Liver (tissue), 8 donors: ENCODE measurements at regions not wholly inside any gene's neighbourhood (a gene's known extent, or its start where the extent isn't known, plus 50 kb on each side); places are given as distances from the start of the nearest gene placed in this dataset.

ENCODE experiments used
- DNase-seq: peaks from one replicate; pipeline ENCODE4 v3.0.0-alpha.2; 2017; ENCODE audit warnings: low spot score
- H3K27ac ChIP-seq, 2 donors: one replicate each; pipeline ENCODE4 v1.7.0; 2013; ENCODE audit warnings: inconsistent platforms in 2 of 2, low read length in 2 of 2, control low read depth in 1 of 2, low read depth in 1 of 2, mild to moderate bottlenecking in 1 of 2
- H3K27me3 ChIP-seq, 4 donors: one replicate each; pipeline versions ENCODE4 v1.6.1 to v1.7.0; 2013; ENCODE audit warnings: low read length in 3 of 4, inconsistent platforms in 1 of 4, mild to moderate bottlenecking in 1 of 4, moderate library complexity in 1 of 4; ENCODE audit not compliant: control insufficient read depth in 4 of 4, insufficient read depth in 4 of 4
- H3K36me3 ChIP-seq, 4 donors: one replicate each; pipeline versions ENCODE4 v1.6.1 to v1.7.0; 2013; ENCODE audit warnings: low read length in 3 of 4, mild to moderate bottlenecking in 3 of 4, low read depth in 1 of 4, moderate library complexity in 1 of 4; ENCODE audit not compliant: control insufficient read depth in 4 of 4, insufficient read depth in 3 of 4
- H3K4me1 ChIP-seq, 4 donors: one replicate each; pipeline versions ENCODE4 v1.6.1 to v1.7.0; 2013; ENCODE audit warnings: low read length in 3 of 4, mild to moderate bottlenecking in 3 of 4, moderate library complexity in 1 of 4; ENCODE audit not compliant: control insufficient read depth in 4 of 4, insufficient read depth in 4 of 4
- H3K4me3 ChIP-seq, 3 donors: one replicate each; pipeline versions ENCODE4 v1.6.1 to v1.7.0; 2013; ENCODE audit warnings: low read length in 3 of 3, control low read depth in 1 of 3, low read depth in 1 of 3, mild to moderate bottlenecking in 1 of 3
- H3K9ac ChIP-seq, 2 donors: one replicate each; pipeline ENCODE4 v1.7.0; 2013; ENCODE audit warnings: low read length in 2 of 2, mild to moderate bottlenecking in 2 of 2, moderate library complexity in 2 of 2, control low read depth in 1 of 2, low read depth in 1 of 2
- H3K9me3 ChIP-seq, 4 donors: one replicate each; pipeline versions ENCODE4 v1.6.1 to v1.7.0; 2013; ENCODE audit warnings: low read length in 3 of 4; ENCODE audit not compliant: control insufficient read depth in 4 of 4
- ATF3 ChIP-seq: IDR thresholded peaks from 2 replicates; pipeline ENCODE4 v1.6.1; 2016; ENCODE audit warnings: antibody characterized with exemption
- CTCF ChIP-seq: fragments of 150-350 bp; IDR thresholded peaks from 2 replicates; pipeline ENCODE4 v1.5.1; 2017; ENCODE audit warnings: improper control_type of control experiment, low read depth, low read length; ENCODE audit not compliant: missing input control
- EGR1 ChIP-seq, 2 donors: IDR thresholded peaks; 2 replicates each; pipeline ENCODE4 v1.6.1; 2016 to 2018; ENCODE audit warnings: antibody characterized with exemption in 2 of 2, low read depth in 2 of 2
- FOXA1 ChIP-seq: IDR thresholded peaks from 2 replicates; pipeline ENCODE4 v1.6.1; 2016; ENCODE audit warnings: antibody characterized with exemption
- FOXA2 ChIP-seq: IDR thresholded peaks from 2 replicates; pipeline ENCODE4 v1.6.1; 2016; ENCODE audit warnings: antibody characterized with exemption
- GABPA ChIP-seq, 2 donors: IDR thresholded peaks in 1 of 2; conservative IDR thresholded peaks in 1 of 2; 2 replicates each; pipeline ENCODE4 v1.6.1; 2016; ENCODE audit warnings: antibody characterized with exemption in 2 of 2, mild to moderate bottlenecking in 1 of 2, moderate library complexity in 1 of 2
- HNF4A ChIP-seq, 2 donors: conservative IDR thresholded peaks; 2 replicates each; pipeline ENCODE4 v1.6.1; 2016; ENCODE audit warnings: antibody characterized with exemption in 2 of 2, mild to moderate bottlenecking in 2 of 2
- HNF4G ChIP-seq: IDR thresholded peaks from 2 replicates; pipeline ENCODE4 v1.6.1; 2016; ENCODE audit warnings: antibody characterized with exemption
- JUND ChIP-seq, 2 donors: IDR thresholded peaks; 2 replicates each; pipeline ENCODE4 v1.6.1; 2016; ENCODE audit warnings: antibody characterized with exemption in 2 of 2
- MAX ChIP-seq: IDR thresholded peaks from 2 replicates; pipeline ENCODE4 v1.6.1; 2016; ENCODE audit warnings: antibody characterized with exemption
- NR2F2 ChIP-seq: IDR thresholded peaks from 2 replicates; pipeline ENCODE4 v1.6.1; 2016; ENCODE audit warnings: antibody characterized with exemption
- RAD21 ChIP-seq, 2 donors: IDR thresholded peaks; 2 replicates each; pipeline ENCODE4 v1.6.1; 2016; ENCODE audit warnings: antibody characterized with exemption in 2 of 2, mild to moderate bottlenecking in 2 of 2
- REST ChIP-seq: IDR thresholded peaks from 2 replicates; pipeline ENCODE4 v1.6.1; 2016; ENCODE audit warnings: antibody characterized with exemption, mild to moderate bottlenecking
- RXRA ChIP-seq, 2 donors: IDR thresholded peaks; 2 replicates each; pipeline ENCODE4 v1.6.1; 2017 to 2018; ENCODE audit warnings: antibody characterized with exemption in 2 of 2, mild to moderate bottlenecking in 1 of 2
- SP1 ChIP-seq: IDR thresholded peaks from 2 replicates; pipeline ENCODE4 v1.6.1; 2018; ENCODE audit warnings: antibody characterized with exemption, mild to moderate bottlenecking
- TAF1 ChIP-seq: conservative IDR thresholded peaks from 2 replicates; pipeline ENCODE4 v1.6.1; 2016; ENCODE audit warnings: antibody characterized with exemption, mild to moderate bottlenecking
- YY1 ChIP-seq: IDR thresholded peaks from 2 replicates; pipeline ENCODE4 v1.6.1; 2016; ENCODE audit warnings: antibody characterized with exemption, mild to moderate bottlenecking
- ZBTB33 ChIP-seq: IDR thresholded peaks from 2 replicates; pipeline ENCODE4 v1.6.1; 2016; ENCODE audit warnings: antibody characterized with exemption
- WGBS: extraction: QIAGEN DNeasy Blood & Tissue Kit; methylation state at CpG from one replicate; pipeline ENCODE4 v1.1.7; 2013; 5-methylcytosine and 5-hydroxymethylcytosine counted together
- donor health status: healthy.
- donor health status: healthy.
- donor health status: healthy.
- donor health status: healthy.
- donor health status: healthy.

- Histone ChIP-seq H3K36me3 (no peaks in the 10 kb centered on the region), H3K9me3 (no peaks in the 10 kb centered on the region), H3K4me3 (no peak overlapping the region), H3K4me1 (no peaks in the 10 kb centered on the region), H3K9ac (no peak overlapping the region), H3K27ac (no peak overlapping the region), H3K27me3 (no peaks in the 10 kb centered on the region)
- TF ChIP-seq CTCF (no peak), SP1 (no peak), YY1 (no peak), REST (no peak), FOXA1 (no peak), ATF3 (no peak), JUND (IDR thresholded peaks at IDR 0.05) (no peak), FOXA2 (no peak), NR2F2 (no peak), MAX (no peak), RXRA (IDR thresholded peaks at IDR 0.05) (no peak), TAF1 (no peak), RAD21 (IDR thresholded peaks at IDR 0.05) (no peak), HNF4A (conservative IDR thresholded peaks at IDR 0.05) (no peak), HNF4G (no peak), EGR1 (IDR thresholded peaks at IDR 0.05; ENCODE audit: low read depth in 2 of 2) (no peak), GABPA (IDR thresholded peaks at IDR 0.05 in 1 of 2, conservative IDR thresholded peaks at IDR 0.05 in 1 of 2) (no peak), ZBTB33 (no peak)
- 90% methylated on average over 10 of the region's 10 CpGs for WGBS
- DNase-seq, result no peak
Measured at GRCh38 chr5:57398413-57399093, 84.1 kb downstream of the ACTBL2 start.
